CD14-positive monocyte (primary cell): ENCODE measurements at regions not wholly inside any gene's neighbourhood (a gene's known extent, or its start where the extent isn't known, plus 50 kb on each side); places are given as distances from the start of the nearest gene placed in this dataset.
"Not testable (repeated sequence)": the region's sequence is repeated elsewhere in the genome, so short reads cannot be mapped to it uniquely, and the experiment has no call there.

Source experiments
- DNase-seq, 3 donors: peaks; one replicate each; pipeline ENCODE4 v3.0.0-alpha.2; 2011 to 2022
- H2AFZ ChIP-seq: 2 replicates; pipeline ENCODE4 v1.6.0; 2012; ENCODE audit warnings: mild to moderate bottlenecking, low read depth, low read length, inconsistent platforms; ENCODE audit not compliant: insufficient read depth, poor library complexity, severe bottlenecking
- H3K27ac ChIP-seq, 2 donors: 1 replicate in 1 of 2; 2 replicates in 1 of 2; pipeline ENCODE4 v1.5.1; 2012 to 2013; ENCODE audit warnings: low read length in 2 of 2, control low read depth in 1 of 2, inconsistent platforms in 1 of 2, low read depth in 1 of 2, mild to moderate bottlenecking in 1 of 2
- H3K27me3 ChIP-seq, 2 donors: one replicate each; pipeline versions ENCODE4 v1.6.0 to v1.6.1; 2011 to 2013; ENCODE audit warnings: low read length in 2 of 2; ENCODE audit not compliant: control insufficient read depth in 2 of 2, insufficient read depth in 2 of 2
- H3K36me3 ChIP-seq, 2 donors: replicated peaks in 1 of 2; 1 replicate in 1 of 2; 2 replicates in 1 of 2; pipeline versions ENCODE4 v1.5.1 to v1.6.1; 2012 to 2013; ENCODE audit warnings: low read length in 2 of 2, control low read depth in 1 of 2, inconsistent platforms in 1 of 2, mild to moderate bottlenecking in 1 of 2; ENCODE audit not compliant: insufficient read depth in 2 of 2, control insufficient read depth in 1 of 2
- H3K4me1 ChIP-seq, 2 donors: 1 replicate in 1 of 2; 2 replicates in 1 of 2; pipeline versions ENCODE4 v1.5.1 to v1.6.1; 2012 to 2013; ENCODE audit warnings: low read length in 2 of 2, control low read depth in 1 of 2, inconsistent platforms in 1 of 2, mild to moderate bottlenecking in 1 of 2, moderate library complexity in 1 of 2; ENCODE audit not compliant: insufficient read depth in 2 of 2, control insufficient read depth in 1 of 2
- H3K4me2 ChIP-seq: replicated peaks from 2 replicates; pipeline ENCODE3; 2012; ENCODE audit warnings: low read length, moderate library complexity, mild to moderate bottlenecking; ENCODE audit not compliant: poor library complexity, severe bottlenecking; ENCODE audit errors: extremely low read depth
- H3K4me3 ChIP-seq, 3 experiments: fragments of 200-600 bp in 1 of 3; sonication (generic) in 1 of 3; replicated peaks in 1 of 3; 1 replicate in 2 of 3; 2 replicates in 1 of 3; pipeline ENCODE4 v1.5.1; 2011 to 2013; ENCODE audit warnings: low read length in 3 of 3, mild to moderate bottlenecking in 3 of 3, control low read depth in 2 of 3, low read depth in 2 of 3, inconsistent platforms in 1 of 3, moderate library complexity in 1 of 3
- H3K79me2 ChIP-seq: 2 replicates; pipeline ENCODE4 v1.6.0; 2012; ENCODE audit warnings: mild to moderate bottlenecking, control low read depth, inconsistent platforms, low read length, moderate library complexity; ENCODE audit not compliant: insufficient read depth
- H3K9ac ChIP-seq: 2 replicates; pipeline ENCODE4 v1.6.0; 2017; ENCODE audit warnings: low read length, mild to moderate bottlenecking; ENCODE audit not compliant: insufficient read depth, poor library complexity, severe bottlenecking
- H3K9me3 ChIP-seq, 2 donors: replicated peaks in 1 of 2; 1 replicate in 1 of 2; 2 replicates in 1 of 2; pipeline versions ENCODE4 v1.5.1 to v1.6.1; 2012 to 2013; ENCODE audit warnings: low read length in 2 of 2, control low read depth in 1 of 2; ENCODE audit not compliant: control insufficient read depth in 1 of 2, insufficient read depth in 1 of 2
- H4K20me1 ChIP-seq: 2 replicates; pipeline ENCODE4 v1.6.0; 2012; ENCODE audit warnings: mild to moderate bottlenecking, low read length, control low read depth, moderate library complexity; ENCODE audit not compliant: insufficient read depth
- H3K27ac Mint-ChIP-seq, 7 donors: one replicate each; pipeline ENCODE4 v1.8.0; 2020; ENCODE audit warnings: mild to moderate bottlenecking in 7 of 7, mixed read lengths in 7 of 7, moderate library complexity in 6 of 7, inconsistent platforms in 2 of 7
- H3K27me3 Mint-ChIP-seq, 3 donors: one replicate each; pipeline ENCODE4 v1.8.0; 2021 to 2022; ENCODE audit warnings: low read depth in 3 of 3, mild to moderate bottlenecking in 3 of 3, mixed read lengths in 3 of 3, moderate library complexity in 3 of 3, inconsistent platforms in 1 of 3
- H3K36me3 Mint-ChIP-seq, 2 donors: one replicate each; pipeline ENCODE4 v1.8.0; 2020; ENCODE audit warnings: mixed read lengths in 2 of 2, inconsistent platforms in 1 of 2, mild to moderate bottlenecking in 1 of 2
- H3K4me1 Mint-ChIP-seq: one replicate; pipeline ENCODE4 v1.8.0; 2020; ENCODE audit warnings: mild to moderate bottlenecking, mixed read lengths
- H3K4me3 Mint-ChIP-seq, 2 donors: one replicate each; pipeline ENCODE4 v1.8.0; 2020; ENCODE audit warnings: mild to moderate bottlenecking in 2 of 2, mixed read lengths in 2 of 2, moderate library complexity in 1 of 2
- H3K9me3 Mint-ChIP-seq, 7 donors: one replicate each; pipeline ENCODE4 v1.8.0; 2020 to 2022; ENCODE audit warnings: mixed read lengths in 7 of 7, mild to moderate bottlenecking in 6 of 7, moderate library complexity in 6 of 7, inconsistent platforms in 2 of 7
- CTCF ChIP-seq: fragments of 200-600 bp; IDR thresholded peaks from one replicate; pipeline ENCODE4 v1.8.0; 2022; ENCODE audit warnings: antibody characterized with exemption, mild to moderate bottlenecking
- WGBS: methylation state at CpG from one replicate; pipeline ENCODE4 v1.1.5; 2013; ENCODE audit warnings: missing lambda C conversion rate; ENCODE audit not compliant: insufficient coverage; 5-methylcytosine and 5-hydroxymethylcytosine counted together
- intact Hi-C, 2 donors: fragments of 100-400 bp; cut with micrococcal nuclease; formaldehyde crosslinking; loops; one replicate each; pipeline versions ENCODE4 v1.15.0 to v1.15.1; 2023

DNA sequence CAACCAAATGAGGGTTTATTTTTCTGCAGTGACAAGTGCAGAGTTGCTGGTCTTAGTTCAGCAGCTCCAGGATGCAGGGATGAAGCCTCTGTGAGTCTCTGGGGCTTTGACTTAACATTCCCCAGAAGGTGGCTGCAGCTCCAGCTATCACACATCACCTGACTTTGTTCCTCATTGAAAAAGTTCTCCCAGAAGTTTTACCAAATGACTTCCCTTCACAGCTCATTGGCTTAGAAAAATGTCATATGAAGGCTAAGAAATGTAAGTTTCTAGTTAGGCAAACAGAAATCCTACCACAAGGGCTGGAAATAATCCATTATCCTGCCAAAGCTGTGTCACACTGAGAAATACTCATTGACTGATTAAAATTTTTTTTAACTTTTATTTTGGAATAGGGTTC is 184.9 kb downstream of the MINAR1 start:
- no peak for TF ChIP-seq CTCF
- peaks cover 0 to 2% (median 0%) of the 10 kb centered on the region in 3 donors for H3K27me3 Mint-ChIP-seq
- H3K4me1 Mint-ChIP-seq, result no peaks in the 10 kb centered on the region
- H3K36me3 ChIP-seq, result no peaks in the 10 kb centered on the region
- H3K27ac ChIP-seq, result no peak overlapping the region
- peaks cover 0 to 5% (median 0%) of the 10 kb centered on the region in 7 donors for H3K9me3 Mint-ChIP-seq
- no peak overlapping the region for H3K4me2 ChIP-seq
- H3K4me3 Mint-ChIP-seq, result no peak overlapping the region
- no peaks in the 10 kb centered on the region for H3K36me3 Mint-ChIP-seq
- no peaks in the 10 kb centered on the region for H4K20me1 ChIP-seq
- intact Hi-C loops, result no loop called here
- H3K79me2 ChIP-seq, result no peaks in the 10 kb centered on the region
- H3K4me3 ChIP-seq, result no peak overlapping the region
- H3K27me3 ChIP-seq, result peaks cover 0 to 2% of the 10 kb centered on the region in 2 donors
- H3K9ac ChIP-seq, result no peak overlapping the region
- H3K4me1 ChIP-seq, result no peaks in the 10 kb centered on the region
- no peak overlapping the region for H2AFZ ChIP-seq
- no peaks in the 10 kb centered on the region for H3K9me3 ChIP-seq
- DNase-seq, result no peak
- no peak overlapping the region for H3K27ac Mint-ChIP-seq

DNA sequence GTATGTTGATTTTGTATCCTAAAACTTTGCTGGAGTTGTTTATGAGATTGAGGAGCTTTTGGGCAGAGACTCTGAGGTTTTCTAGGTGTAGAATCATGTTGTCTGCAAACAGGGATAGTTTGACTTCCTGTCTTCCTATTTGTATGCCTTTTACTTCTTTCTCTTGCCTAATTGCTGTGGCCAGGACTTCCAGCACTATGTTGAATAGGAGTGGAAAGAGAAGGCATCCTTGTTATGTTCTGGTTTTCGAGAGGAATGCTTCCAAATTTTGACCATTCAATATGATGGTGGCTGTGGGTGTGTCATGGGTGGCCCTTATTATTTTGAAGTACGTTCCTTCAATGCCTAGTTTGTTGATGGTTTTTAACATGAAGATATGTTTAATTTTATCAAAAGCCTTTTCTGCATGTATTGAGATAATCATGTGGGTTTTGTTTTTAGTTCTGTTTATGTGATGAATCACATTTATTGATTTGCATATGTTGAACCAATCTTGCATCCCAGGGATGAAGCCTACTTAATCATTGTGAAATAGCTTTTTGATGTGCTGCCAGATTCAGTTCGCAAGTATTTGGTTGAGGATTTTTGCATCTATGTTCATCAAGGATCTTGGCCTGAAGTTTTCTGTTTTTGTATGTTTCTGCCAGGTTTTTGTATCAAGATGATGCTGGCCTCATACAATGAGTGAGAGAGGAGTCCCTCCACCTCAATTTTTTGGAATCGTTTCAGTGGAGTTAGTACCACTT is 188.1 kb downstream of the MINAR1 start:
- Mint-ChIP-seq H3K4me1 (no peaks in the 10 kb centered on the region), H3K27ac (no peak overlapping the region), H3K27me3 (peaks cover 3 to 15% (median 3%) of the 10 kb centered on the region in 3 donors), H3K4me3 (no peak overlapping the region), H3K36me3 (no peaks in the 10 kb centered on the region), H3K9me3 (peaks cover 0 to 5% (median 0%) of the 10 kb centered on the region in 7 donors)
- WGBS, result 94% methylated on average over 2 of the region's 4 CpGs
- H2AFZ ChIP-seq, result no peak overlapping the region
- no peaks in the 10 kb centered on the region for H3K9me3 ChIP-seq
- DNase-seq, result no peak
- no peaks in the 10 kb centered on the region for H3K4me1 ChIP-seq
- H3K79me2 ChIP-seq, result no peaks in the 10 kb centered on the region
- no peak overlapping the region for H3K4me3 ChIP-seq
- no peaks in the 10 kb centered on the region for H4K20me1 ChIP-seq
- no peaks in the 10 kb centered on the region for H3K36me3 ChIP-seq
- peaks cover 0 to 7% of the 10 kb centered on the region in 2 donors for H3K27me3 ChIP-seq
- no peak overlapping the region for H3K9ac ChIP-seq
- intact Hi-C loops, result no loop called here
- no peak for TF ChIP-seq CTCF
- no peak overlapping the region for H3K27ac ChIP-seq
- no peak overlapping the region for H3K4me2 ChIP-seq

DNA sequence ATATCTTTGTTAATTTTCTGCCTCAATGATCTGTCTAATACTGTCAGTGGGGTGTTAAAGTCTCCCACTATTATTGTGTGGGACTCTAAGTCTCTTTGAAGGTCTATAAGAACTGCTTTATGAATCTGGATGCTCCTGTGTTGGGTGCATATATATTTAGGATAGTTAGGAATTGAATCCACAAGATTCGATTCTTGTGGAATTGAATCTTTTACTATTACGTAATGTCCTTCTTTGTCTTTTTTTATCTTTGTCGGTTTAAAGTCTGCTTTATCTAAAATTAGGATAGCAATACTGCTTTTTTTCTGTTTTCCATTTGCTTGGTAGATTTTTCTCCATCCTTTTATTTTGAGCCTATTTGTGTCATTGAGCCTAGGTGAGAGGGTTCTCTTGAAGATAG is 189.7 kb downstream of the MINAR1 start:
- H3K27me3 Mint-ChIP-seq, result peaks cover 3 to 18% (median 5%) of the 10 kb centered on the region in 3 donors
- H2AFZ ChIP-seq, H3K27ac Mint-ChIP-seq, H3K27me3 ChIP-seq, H3K9me3 Mint-ChIP-seq, H3K36me3 ChIP-seq, H3K79me2 ChIP-seq, H3K4me1 ChIP-seq, H3K4me3 ChIP-seq, H3K9ac ChIP-seq, H3K4me3 Mint-ChIP-seq, H4K20me1 ChIP-seq, H3K4me1 Mint-ChIP-seq, DNase-seq, H3K4me2 ChIP-seq, intact Hi-C loops, H3K36me3 Mint-ChIP-seq, H3K27ac ChIP-seq, H3K9me3 ChIP-seq: not testable (repeated sequence)
- no CpG with 5 or more reads among the region's 3 CpGs for WGBS
